Memory B cell (primary cell): ENCODE measurements at regions not wholly inside any gene's neighbourhood (a gene's known extent, or its start where the extent isn't known, plus 50 kb on each side); places are given as distances from the start of the nearest gene placed in this dataset.
"Not testable (repeated sequence)": the region's sequence is repeated elsewhere in the genome, so short reads cannot be mapped to it uniquely, and the experiment has no call there.

ENCODE experiments used
- ATAC-seq: fragments of 150-1000 bp; cut with Tn5 transposase; 2 replicates; pipeline ENCODE4 v1.10.0; 2021; ENCODE audit warnings: low read depth, mild to moderate bottlenecking, moderate library complexity
- DNase-seq, 2 donors: peaks; one replicate each; pipeline ENCODE4 v3.0.0; 2022; ENCODE audit warnings: low spot score in 2 of 2
- H3K27ac Mint-ChIP-seq: one replicate; pipeline ENCODE4 v1.8.0; 2022; ENCODE audit warnings: mild to moderate bottlenecking, moderate library complexity, mixed read lengths
- H3K27me3 Mint-ChIP-seq: one replicate; pipeline ENCODE4 v1.8.0; 2022; ENCODE audit warnings: mixed read lengths
- H3K36me3 Mint-ChIP-seq: one replicate; pipeline ENCODE4 v1.8.0; 2022; ENCODE audit warnings: mild to moderate bottlenecking, mixed read lengths
- H3K4me1 Mint-ChIP-seq: one replicate; pipeline ENCODE4 v1.8.0; 2022; ENCODE audit warnings: mixed read lengths
- H3K4me3 Mint-ChIP-seq: one replicate; pipeline ENCODE4 v1.8.0; 2022; ENCODE audit warnings: mild to moderate bottlenecking, moderate library complexity, mixed read lengths
- H3K9me3 Mint-ChIP-seq: one replicate; pipeline ENCODE4 v1.8.0; 2022; ENCODE audit warnings: mixed read lengths

DNA sequence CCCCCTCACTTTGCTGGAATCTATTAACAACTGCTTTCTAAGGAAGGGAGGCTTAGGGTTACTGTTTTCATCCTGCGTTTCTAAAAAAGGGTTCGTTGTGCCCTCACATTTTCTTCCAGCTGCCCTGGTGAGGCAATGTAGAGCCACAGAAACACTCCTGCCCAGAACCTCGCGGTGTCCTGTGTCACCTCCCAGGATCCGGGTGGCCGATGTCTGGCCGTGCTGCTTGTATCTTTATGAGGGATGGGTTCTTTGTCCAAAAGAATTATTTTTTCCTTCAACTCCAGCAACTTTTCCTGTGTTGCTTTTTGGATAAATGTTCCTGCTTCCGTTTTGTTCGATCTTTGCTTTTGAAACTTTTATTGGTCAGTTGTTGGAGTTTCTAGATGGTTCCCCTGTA, 291.8 kb upstream of the HS6ST1 start:
- H3K4me3 Mint-ChIP-seq = no peak overlapping the region
- no peaks in the 10 kb centered on the region for H3K36me3 Mint-ChIP-seq
- no peak for ATAC-seq
- peaks cover 4% of the 10 kb centered on the region for H3K27me3 Mint-ChIP-seq
- H3K4me1 Mint-ChIP-seq = no peaks in the 10 kb centered on the region
- no peaks in the 10 kb centered on the region for H3K9me3 Mint-ChIP-seq
- no peak overlapping the region for H3K27ac Mint-ChIP-seq
- no peak for DNase-seq

DNA sequence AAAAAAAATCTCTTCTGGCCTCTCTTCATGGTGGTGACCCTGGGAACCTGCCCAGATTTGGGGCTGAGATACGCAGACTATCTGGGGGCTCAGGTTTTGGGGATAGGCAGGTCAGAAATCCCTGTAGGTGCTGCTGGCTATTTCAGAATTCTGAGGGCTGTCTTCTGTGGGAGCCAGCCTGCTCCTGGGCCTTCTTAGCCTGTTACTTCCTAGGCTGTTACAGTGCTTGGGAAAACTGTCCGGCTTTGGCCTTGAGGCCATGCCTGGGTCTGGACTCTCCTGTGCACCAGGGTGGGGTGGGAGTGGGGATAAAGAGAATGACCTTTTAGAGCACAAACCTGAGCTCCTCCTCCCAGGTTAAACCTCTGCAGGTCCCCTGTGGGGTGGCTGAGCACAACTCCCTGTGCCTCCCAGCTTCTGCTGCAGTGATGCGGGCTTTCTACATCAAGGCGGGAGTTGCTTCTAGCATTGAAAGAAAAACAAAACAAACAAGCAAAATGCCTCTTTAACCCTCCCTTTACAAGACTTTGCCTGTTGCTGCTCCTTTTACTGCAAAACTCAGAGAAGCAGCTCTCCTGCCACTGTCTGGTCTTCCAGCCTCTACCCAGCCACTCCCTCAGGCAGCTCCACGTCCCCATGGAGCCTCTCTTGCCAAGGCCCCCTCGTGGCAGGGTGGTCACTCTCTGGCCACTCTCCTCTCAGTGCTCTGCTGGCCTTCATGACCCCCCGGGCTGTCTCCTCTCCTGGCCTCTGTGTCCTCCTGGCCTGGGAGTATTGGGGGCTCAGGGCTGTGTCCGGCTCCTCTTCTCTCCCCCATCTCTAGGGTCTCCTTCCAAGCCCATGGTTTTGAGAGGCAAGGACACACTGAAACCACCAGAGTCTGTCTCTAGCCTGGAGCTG, 293.0 kb upstream of the HS6ST1 start:
- ATAC-seq = no peak
- Mint-ChIP-seq H3K27ac (no peak overlapping the region), H3K4me3 (no peak overlapping the region)

DNA sequence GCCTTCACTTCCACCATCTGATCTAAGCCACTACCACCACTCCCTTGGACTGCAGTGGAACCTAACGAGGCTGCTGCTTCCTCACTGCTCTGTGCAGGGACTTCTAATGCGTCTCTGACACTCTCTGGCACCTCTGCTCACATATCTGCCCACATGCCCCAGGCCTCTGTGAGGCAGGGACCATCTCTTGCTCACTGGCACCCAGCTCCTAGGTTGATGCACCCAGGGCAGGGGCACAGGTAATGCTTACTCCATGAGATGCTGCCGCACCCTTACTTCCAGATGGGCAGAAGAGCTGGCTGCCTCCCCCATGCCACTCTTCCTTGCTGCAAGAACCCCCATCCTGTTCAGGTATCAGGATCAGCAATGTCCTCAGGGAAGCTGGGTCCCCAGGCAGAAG, 294.0 kb upstream of the HS6ST1 start:
- Mint-ChIP-seq H3K27me3 (peaks cover 4% of the 10 kb centered on the region), H3K36me3 (no peaks in the 10 kb centered on the region), H3K9me3 (no peaks in the 10 kb centered on the region), H3K27ac (no peak overlapping the region), H3K4me1 (no peaks in the 10 kb centered on the region), H3K4me3 (no peak overlapping the region)
- ATAC-seq = no peak
- no peak for DNase-seq

More for the DNA sequence above, 293.0 kb upstream of the HS6ST1 start:
- no peaks in the 10 kb centered on the region for H3K36me3 Mint-ChIP-seq
- H3K27me3 Mint-ChIP-seq = peaks cover 4% of the 10 kb centered on the region
- H3K4me1 Mint-ChIP-seq = no peaks in the 10 kb centered on the region
- no peak for DNase-seq
- H3K9me3 Mint-ChIP-seq = no peaks in the 10 kb centered on the region

DNA sequence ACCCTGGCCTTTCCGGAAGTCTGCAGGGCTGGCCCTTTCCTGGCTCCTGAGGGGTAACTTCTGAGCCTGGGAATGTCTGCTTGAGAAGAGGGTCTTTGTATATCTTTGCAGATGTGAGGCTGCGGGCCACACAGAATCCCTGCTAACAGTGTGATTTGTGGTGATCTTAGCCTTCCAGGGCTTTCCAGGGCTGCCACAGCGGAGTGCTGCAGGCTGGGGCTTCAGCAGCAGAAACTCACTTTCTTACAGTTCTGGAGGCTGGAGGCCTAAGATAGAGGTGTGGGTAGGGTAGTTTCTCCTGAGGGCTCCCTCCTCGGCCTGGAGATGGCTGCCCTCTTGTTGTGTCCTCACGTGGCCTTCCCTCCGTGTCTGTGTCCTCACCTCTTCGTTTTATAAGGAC, 294.7 kb upstream of the HS6ST1 start:
- no peak overlapping the region for H3K27ac Mint-ChIP-seq
- H3K9me3 Mint-ChIP-seq = no peaks in the 10 kb centered on the region
- H3K36me3 Mint-ChIP-seq = no peaks in the 10 kb centered on the region
- DNase-seq (no peak), ATAC-seq (no peak)
- no peaks in the 10 kb centered on the region for H3K4me1 Mint-ChIP-seq
- H3K4me3 Mint-ChIP-seq = no peak overlapping the region
- H3K27me3 Mint-ChIP-seq = peaks cover 4% of the 10 kb centered on the region

DNA sequence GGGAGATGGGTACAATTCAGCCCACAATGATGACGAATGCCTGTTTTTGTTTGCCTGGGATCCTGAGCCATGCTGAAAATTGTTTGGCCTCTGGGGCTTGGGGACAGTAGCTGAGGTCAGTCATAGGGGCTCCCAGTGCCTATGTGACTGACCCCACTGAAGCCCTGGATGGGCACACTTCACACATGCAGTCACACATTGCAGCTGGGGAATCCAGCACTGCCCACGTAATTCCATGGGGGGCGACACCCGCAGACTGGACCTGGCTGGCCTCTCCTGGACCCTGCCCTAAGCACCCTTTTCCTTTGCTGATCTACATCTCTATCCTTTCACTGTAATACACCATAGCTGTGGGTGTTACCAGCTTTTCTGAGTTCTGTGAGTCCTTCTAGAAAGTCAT, 295.2 kb upstream of the HS6ST1 start:
- ATAC-seq (no peak), DNase-seq (no peak)
- Mint-ChIP-seq H3K36me3 (no peaks in the 10 kb centered on the region), H3K27me3 (peaks cover 4% of the 10 kb centered on the region), H3K9me3 (no peaks in the 10 kb centered on the region), H3K27ac (no peak overlapping the region), H3K4me1 (peaks cover 3% of the 10 kb centered on the region), H3K4me3 (no peak overlapping the region)

DNA sequence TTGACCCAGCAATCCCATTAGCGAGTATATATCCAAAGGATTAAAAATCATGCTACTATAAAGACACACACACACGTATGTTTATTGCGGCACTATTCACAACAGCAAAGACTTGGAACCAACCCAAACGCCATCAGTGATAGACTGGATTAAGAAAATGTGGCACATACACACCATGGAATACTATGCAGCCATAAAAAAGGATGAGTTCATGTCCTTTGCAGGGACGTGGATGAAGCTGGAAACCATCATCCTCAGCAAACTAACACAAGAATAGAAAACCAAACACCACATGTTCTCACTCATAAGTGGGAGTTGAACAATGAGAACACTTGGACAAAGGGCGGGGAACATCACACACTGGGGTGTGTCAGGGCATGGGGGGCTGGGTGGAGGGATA, 296.2 kb upstream of the HS6ST1 start:
- not testable (repeated sequence) for ATAC-seq, H3K4me3 Mint-ChIP-seq, H3K4me1 Mint-ChIP-seq

DNA sequence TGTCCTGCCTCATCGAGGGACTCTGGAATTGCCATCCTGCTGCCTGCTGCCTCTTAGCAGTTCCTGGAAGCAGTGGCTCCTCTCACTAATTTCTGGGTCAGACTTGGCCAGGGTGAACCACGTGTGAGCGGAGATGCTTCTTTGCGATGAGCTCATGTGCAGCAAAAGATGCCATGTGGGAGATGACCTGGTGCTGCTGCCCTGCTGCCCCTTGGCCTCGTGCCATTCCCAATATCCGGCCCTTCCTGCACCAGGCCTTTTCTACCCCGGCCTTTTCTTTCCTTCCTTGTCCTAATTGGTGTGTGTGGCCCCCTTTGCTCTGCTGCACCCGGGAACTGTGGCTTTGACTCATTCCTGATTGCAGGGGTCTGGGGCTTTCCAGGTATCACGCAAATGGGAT, 296.9 kb upstream of the HS6ST1 start:
- Mint-ChIP-seq H3K27me3 (peaks cover 4% of the 10 kb centered on the region), H3K4me1 (peaks cover 3% of the 10 kb centered on the region), H3K4me3 (no peak overlapping the region), H3K36me3 (no peaks in the 10 kb centered on the region), H3K9me3 (no peaks in the 10 kb centered on the region), H3K27ac (no peak overlapping the region)
- ATAC-seq (no peak), DNase-seq (no peak)

More for the DNA sequence above, 296.2 kb upstream of the HS6ST1 start:
- H3K36me3 Mint-ChIP-seq, DNase-seq, H3K27me3 Mint-ChIP-seq, H3K27ac Mint-ChIP-seq, H3K9me3 Mint-ChIP-seq: not testable (repeated sequence)

DNA sequence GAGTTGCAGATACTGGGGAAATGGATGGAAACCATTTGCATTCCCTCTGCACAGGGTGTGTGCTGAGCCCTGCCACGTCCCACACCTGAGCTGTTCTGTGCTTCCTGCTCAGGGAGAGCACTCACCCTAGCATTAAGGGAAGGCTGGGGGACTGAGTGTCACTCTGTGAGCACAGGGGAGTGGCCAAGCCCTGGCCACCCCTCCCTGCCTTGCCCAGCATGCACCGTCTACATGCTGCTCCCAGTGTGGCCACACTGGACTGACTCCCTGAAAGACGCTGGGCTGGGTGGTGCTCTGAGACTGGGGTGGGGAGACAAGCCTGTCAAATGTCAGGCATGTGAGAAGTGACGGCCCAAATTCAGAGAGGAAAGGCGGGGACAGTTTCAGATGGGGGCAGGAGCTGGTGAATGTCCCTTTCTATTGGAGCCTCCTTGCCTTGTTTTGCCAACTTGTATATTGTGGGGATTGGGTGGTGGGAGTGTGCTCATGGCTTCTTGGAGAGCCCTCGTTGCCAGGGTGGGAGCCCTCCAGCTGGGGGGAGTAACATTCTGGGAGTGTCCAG, 298.4 kb upstream of the HS6ST1 start:
- H3K36me3 Mint-ChIP-seq = no peaks in the 10 kb centered on the region
- ATAC-seq = no peak
- H3K4me1 Mint-ChIP-seq = peaks cover 3% of the 10 kb centered on the region
- H3K27me3 Mint-ChIP-seq = peaks cover 4% of the 10 kb centered on the region
- H3K4me3 Mint-ChIP-seq = no peak overlapping the region
- DNase-seq = no peak
- no peak overlapping the region for H3K27ac Mint-ChIP-seq
- no peaks in the 10 kb centered on the region for H3K9me3 Mint-ChIP-seq

DNA sequence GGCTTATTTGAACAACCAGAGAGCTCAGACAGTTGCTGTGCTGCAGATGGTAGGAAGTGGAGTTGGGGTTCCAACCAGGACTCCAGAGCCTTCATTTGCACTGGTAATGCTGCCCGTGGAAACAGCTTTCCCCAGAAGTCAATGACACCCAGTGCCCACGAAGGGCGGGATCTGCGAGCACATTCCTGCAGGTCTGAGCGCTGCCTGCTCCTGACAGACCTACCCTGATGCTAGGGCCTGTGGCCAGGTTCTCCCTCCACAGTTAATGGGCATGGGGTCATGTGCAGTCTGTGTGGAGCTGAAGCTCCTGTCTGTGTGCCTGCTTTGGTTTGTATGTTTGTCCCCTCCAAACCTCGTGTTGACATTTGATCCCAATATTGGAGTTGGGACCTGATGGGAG, 299.0 kb upstream of the HS6ST1 start:
- Mint-ChIP-seq H3K4me3 (no peak overlapping the region), H3K27ac (no peak overlapping the region), H3K36me3 (no peaks in the 10 kb centered on the region), H3K4me1 (peaks cover 3% of the 10 kb centered on the region), H3K27me3 (peaks cover under 1% of the 10 kb centered on the region), H3K9me3 (no peaks in the 10 kb centered on the region)
- no peak for DNase-seq
- no peak for ATAC-seq

DNA sequence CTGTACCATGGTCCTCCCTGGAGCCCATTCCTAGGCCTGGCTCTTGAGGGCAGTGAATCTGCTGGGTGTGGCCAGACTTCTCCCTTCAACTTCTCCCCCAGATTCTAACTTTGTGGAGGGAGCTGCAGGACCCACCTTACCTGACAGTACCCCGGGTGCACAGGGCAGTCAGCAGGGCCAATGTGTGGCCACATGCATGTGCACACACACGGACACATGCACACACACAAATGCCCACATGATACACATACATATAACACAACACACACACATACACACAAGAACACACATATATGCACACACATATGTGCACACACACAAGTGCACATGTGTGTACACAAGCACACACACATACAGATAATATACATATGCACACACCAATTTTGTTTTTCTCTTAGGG, 300.0 kb upstream of the HS6ST1 start:
- no peaks in the 10 kb centered on the region for H3K27me3 Mint-ChIP-seq
- no peaks in the 10 kb centered on the region for H3K36me3 Mint-ChIP-seq
- no peak overlapping the region for H3K27ac Mint-ChIP-seq
- DNase-seq (no peak), ATAC-seq (no peak)
- no peaks in the 10 kb centered on the region for H3K9me3 Mint-ChIP-seq
- H3K4me3 Mint-ChIP-seq = no peak overlapping the region
- H3K4me1 Mint-ChIP-seq = peaks cover 3% of the 10 kb centered on the region

DNA sequence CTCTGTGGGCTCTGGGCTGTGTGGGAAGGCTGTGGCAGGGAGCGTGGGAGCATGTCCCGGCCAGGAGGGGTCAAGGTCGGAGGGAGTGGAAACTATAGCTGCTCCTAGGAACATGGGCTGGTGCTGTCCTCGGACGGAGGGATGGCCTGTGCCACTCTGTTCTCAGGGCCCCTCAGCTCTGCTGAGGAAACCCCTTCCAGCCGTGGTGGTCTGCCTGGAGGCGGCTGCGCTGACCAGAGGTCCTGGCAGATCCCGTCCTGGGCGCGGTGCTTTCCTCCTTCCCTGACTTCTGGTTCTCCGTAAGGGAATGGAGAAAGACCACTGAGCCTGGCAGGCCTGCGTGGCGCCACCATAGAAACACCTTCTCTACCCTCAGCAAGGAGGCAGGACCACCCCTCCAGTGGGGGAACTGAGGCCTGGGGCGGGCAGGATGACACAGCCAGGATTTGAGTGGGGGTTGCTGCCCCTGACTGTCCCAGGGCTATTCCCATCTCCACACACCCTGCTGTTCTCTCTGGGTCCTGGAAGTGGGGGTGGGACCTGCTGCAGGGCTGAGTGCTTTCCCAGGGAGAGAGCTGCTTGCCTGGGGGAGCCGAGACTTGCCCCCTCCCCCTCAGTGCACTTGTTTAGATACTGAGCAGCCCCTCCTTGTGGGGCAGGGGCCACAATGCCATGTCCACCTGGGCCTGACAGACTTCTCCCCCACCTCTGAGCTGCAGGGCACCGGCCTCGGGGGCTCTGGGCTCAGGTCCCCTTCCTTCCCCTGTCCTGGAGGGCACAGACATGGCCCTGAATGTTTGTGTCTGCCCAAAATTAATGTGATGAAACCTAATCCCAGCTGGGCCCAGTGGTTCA, 301.0 kb upstream of the HS6ST1 start:
- ATAC-seq (no peak), DNase-seq (no peak)
- Mint-ChIP-seq H3K4me3 (no peak overlapping the region), H3K36me3 (no peaks in the 10 kb centered on the region), H3K27ac (no peak overlapping the region), H3K4me1 (peaks cover 5% of the 10 kb centered on the region), H3K27me3 (peaks cover 2% of the 10 kb centered on the region), H3K9me3 (no peaks in the 10 kb centered on the region)

DNA sequence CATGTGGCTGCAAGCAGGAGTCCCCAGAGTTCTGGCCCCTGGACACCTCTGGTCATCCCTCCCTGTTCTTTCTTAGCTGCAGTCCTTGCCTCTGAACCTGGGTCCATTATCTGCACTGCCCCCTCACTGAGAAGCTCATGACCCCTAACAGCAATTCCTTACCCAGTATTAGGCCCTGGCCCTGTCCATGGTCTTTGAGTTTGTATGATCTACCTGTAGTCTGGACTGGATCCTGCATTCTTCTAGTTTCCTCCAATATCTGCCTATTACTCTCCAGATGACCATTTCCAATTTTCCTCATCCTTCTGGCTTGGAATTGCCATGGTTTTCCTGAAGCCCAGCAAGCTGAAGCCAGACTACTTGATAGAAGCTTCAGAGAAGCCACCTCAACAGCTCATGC, 302.4 kb upstream of the HS6ST1 start:
- no peak overlapping the region for H3K27ac Mint-ChIP-seq
- no peaks in the 10 kb centered on the region for H3K9me3 Mint-ChIP-seq
- H3K4me3 Mint-ChIP-seq = no peak overlapping the region
- H3K36me3 Mint-ChIP-seq = no peaks in the 10 kb centered on the region
- DNase-seq (no peak), ATAC-seq (no peak)
- H3K4me1 Mint-ChIP-seq = peaks cover 5% of the 10 kb centered on the region
- peaks cover 2% of the 10 kb centered on the region for H3K27me3 Mint-ChIP-seq

DNA sequence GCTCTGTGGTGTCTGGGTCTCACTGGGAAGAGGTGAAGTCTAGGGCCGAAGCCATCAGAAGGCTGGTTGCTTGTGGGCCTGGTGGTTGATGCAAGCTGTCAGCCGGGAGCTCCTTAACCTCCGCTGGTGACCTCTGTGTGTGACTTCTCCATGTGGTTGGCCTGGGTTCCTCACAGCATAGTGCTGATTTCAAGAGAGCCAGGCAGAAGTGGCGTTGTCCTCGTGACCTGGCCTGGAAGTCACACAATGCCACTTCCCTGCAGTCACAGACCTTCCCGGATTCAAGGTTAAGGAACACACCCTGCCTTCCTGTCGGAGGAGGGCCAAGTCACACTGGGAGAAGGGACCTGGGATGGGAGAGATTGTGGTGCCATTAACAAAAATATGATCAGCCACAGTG, 303.7 kb upstream of the HS6ST1 start:
- ATAC-seq = no peak
- H3K27me3 Mint-ChIP-seq = peaks cover 2% of the 10 kb centered on the region

DNA sequence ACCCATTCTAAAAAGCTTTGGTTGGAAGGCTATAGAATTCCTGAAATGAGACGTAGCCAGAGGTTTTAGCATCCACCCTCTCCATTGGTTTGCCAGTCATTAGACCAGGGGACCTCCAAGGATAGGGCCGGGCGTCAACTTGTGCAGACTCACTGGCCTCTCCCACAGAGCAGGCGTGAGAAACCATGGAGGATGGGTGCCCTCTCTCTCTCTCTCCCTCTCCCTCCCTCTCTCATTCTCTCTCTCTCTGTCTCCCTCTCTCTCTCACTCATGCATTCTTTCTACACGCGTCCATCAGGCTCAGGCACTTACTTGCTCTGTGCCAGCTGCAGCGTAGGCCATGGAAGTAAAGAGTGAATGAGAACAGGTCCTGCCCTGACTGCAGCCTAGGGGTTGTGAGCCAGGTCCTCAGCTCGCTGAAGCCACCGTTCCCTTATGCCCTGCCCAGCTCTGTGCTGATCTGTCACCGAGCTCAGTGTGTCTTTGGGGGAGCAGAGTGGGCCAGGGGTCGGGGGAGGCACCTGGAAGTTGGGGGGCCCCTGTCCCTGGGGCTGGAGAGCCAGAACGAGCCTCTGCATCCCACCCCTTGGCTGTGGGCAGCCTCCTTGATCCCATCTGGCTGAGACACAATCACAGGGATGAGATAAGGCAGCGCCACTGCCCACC, 304.4 kb upstream of the HS6ST1 start:
- Mint-ChIP-seq H3K27ac (no peak overlapping the region), H3K9me3 (no peaks in the 10 kb centered on the region), H3K4me3 (no peak overlapping the region), H3K36me3 (no peaks in the 10 kb centered on the region), H3K27me3 (peaks cover 2% of the 10 kb centered on the region), H3K4me1 (peaks cover 5% of the 10 kb centered on the region)
- DNase-seq = no peak
- no peak for ATAC-seq

More for the DNA sequence above, 303.7 kb upstream of the HS6ST1 start:
- Mint-ChIP-seq H3K4me3 (no peak overlapping the region), H3K4me1 (peaks cover 5% of the 10 kb centered on the region), H3K27ac (no peak overlapping the region), H3K36me3 (no peaks in the 10 kb centered on the region), H3K9me3 (no peaks in the 10 kb centered on the region)
- DNase-seq = no peak
